ENCODE measurements at regions not wholly inside any gene's neighbourhood (a gene's known extent, or its start where the extent isn't known, plus 50 kb on each side); places are given as distances from the start of the nearest gene placed in this dataset.

DNA sequence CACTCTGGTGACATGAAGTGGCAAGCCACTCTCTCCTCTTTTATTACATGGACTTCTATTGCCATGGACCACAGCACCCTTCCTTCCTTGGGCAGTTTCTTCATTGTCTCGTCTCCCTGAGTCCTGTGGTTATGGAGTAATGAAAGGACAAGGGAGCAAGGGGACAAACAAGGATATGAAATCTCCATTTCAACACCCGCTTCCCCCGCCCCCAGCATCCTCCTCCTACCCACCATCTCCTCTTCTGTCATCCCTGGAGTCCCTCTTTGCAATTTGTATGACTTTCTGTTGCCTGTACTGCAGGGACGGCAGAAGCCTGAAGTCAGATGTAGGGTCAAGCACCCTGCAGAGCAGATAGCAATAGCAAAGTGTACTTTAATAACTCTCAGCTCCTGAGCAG, 300.7 kb upstream of the CLINT1 start:
- TF ChIP-seq, protein P1, sequence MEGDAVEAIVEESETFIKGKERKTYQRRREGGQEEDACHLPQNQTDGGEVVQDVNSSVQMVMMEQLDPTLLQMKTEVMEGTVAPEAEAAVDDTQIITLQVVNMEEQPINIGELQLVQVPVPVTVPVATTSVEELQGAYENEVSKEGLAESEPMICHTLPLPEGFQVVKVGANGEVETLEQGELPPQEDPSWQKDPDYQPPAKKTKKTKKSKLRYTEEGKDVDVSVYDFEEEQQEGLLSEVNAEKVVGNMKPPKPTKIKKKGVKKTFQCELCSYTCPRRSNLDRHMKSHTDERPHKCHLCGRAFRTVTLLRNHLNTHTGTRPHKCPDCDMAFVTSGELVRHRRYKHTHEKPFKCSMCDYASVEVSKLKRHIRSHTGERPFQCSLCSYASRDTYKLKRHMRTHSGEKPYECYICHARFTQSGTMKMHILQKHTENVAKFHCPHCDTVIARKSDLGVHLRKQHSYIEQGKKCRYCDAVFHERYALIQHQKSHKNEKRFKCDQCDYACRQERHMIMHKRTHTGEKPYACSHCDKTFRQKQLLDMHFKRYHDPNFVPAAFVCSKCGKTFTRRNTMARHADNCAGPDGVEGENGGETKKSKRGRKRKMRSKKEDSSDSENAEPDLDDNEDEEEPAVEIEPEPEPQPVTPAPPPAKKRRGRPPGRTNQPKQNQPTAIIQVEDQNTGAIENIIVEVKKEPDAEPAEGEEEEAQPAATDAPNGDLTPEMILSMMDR (conservative IDR thresholded peaks at IDR 0.05 in 1 of 2, IDR thresholded peaks at IDR 0.05 in 1 of 2; ENCODE audit: extremely low read depth in 1 of 2, insufficient read depth in 1 of 2, low read depth in 1 of 2, low read length in 2 of 2): no peak
- no peak for TF ChIP-seq EZH2 (IDR thresholded peaks at IDR 0.05; ENCODE audit: borderline replicate concordance, low read length)
